GM19023 (cell line): ENCODE measurements at regions not wholly inside any gene's neighbourhood (a gene's known extent, or its start where the extent isn't known, plus 50 kb on each side); places are given as distances from the start of the nearest gene placed in this dataset.

Experiments
- ATAC-seq: cut with Tn5 transposase; IDR thresholded peaks from one replicate; pipeline ENCODE4 v1.9.1; 2021; ENCODE audit warnings: mild to moderate bottlenecking, moderate library complexity; ENCODE audit not compliant: unreplicated experiment

DNA sequence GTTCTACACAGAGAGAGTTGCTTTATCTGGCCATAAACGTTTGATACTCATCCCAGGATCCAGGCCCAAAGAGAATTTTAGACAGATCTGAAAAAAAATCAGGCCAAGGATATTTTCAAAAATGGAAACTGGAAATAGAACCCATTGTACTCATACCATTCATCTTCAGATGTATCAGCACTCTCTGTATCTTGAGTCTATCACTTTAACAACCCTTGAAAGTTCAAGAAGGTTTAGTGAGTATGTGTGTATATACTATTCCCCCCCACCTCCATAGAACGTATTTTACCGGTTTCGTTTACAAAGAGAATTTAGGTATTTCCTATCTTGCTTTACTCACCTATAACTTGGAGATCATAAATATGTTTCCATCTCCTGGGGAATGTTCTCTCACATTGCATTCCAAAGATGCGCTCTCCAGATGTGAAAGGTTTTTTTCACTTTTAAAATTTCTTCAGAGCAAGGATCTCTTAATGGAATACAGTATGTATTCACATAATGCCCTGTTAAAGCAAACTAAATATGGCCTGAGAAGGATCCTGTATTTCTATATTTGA, 105.5 kb upstream of the TUT7 start:
- no peak for ATAC-seq

DNA sequence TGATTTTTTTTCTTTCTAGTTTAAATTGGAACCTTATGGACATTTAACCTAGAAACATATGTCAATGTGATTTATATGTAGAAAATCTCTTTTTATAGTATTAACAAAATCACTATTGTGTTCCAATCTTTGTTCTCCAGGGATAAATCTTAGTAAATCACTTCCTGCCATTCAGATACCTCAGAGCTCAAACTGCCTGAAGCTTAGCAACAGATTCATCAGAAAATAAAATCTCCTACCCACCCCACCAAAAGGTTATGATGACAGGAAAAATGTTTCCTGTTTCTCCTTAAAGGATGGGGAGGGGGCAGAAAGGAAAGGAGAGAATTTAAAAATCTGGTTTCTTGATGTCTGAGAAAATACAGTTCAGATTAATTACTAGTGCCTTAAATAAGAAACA, 105.0 kb upstream of the TUT7 start:
- no peak for ATAC-seq

DNA sequence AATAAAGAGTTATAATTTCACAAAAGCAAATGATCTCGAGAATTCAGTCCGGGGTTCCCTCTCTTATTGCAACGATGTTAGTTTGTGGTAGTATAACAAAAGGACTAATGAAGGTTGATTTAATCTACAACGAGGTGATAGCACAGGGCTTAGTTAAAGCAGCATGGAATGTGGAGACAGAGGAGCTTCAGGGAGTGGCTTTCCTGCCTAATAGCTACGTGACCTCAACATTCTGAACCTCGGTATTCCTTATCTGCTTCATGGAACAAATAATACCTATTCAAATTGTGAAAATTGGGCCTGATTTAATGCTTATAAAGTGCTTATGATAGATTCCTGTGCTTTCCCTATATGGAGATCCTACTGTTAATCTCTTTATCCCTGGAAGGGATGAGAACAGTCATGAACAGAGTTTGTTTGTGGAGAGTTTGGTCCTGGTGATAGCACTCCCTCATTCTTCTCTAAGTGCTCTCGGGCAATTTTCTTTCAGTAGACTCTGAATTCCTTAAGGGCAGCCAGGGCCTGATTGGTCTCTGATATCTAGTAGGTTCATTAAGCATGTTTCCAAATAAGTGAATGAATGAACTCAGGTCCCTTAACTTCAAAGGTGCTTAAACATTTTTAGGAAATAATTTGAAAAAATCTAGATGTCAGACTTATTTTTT, 104.1 kb upstream of the TUT7 start:
- ATAC-seq, result no peak

DNA sequence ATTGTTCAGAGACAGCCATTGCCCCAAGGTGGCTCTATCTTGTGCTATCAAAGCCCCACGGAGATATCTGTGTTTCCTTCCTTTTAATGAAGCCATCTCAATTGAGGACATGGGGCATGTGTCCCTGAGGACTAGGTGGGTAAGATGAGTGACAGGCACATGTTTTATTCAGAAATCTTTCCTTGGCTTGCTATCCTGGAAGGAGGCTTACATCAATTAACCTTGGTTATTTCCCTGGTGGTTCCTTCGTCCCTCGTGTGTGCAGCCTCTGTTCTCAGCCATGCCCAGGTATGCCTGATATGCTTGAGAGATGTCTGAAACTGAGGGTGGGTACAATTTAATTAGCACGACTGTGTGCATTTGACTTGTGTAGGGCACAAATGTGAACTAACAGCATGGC, 102.2 kb upstream of the TUT7 start:
- no peak for ATAC-seq

DNA sequence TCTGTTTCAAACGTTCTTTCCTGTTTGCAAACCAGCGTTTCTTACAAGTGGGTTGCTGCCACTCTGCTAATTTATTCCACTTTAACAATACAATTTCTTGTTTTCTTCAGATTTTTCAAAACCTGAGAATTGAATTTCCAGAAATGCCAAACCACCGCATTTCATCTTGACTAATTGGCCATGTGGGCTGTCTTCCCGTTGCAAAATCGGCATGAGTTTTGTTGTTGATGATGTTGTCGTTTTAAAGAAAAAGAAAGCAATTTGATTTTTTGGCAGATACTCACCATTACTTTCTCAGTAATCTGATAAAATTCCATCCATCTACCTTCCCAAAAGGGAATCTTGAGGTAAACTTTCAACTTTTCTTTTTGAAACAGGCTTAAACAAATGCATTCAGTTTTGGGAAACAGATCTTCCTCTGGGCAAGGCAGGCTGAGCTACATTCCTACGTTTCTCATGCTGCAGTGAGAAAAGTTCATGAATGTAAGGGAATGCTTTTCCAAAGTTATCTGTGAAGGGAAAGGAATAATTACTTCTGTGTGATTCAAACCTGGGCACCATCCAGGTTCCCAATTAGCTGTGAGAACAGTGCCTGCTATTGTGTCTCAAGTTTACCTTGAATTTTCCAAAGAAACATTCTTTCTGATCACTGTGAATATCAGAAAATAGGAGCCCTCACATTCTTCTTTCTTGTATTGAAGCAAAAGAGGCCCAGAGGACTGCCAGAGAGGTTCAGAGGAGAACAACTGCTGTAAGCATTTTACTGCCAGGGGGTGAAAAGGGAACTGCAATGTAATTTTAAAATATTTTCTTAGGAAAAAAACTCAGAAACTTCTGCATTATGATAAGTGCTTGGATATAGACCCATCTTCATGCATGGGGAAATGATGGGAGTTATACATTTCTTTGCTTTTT, 100.7 kb upstream of the TUT7 start:
- ATAC-seq, result no peak

DNA sequence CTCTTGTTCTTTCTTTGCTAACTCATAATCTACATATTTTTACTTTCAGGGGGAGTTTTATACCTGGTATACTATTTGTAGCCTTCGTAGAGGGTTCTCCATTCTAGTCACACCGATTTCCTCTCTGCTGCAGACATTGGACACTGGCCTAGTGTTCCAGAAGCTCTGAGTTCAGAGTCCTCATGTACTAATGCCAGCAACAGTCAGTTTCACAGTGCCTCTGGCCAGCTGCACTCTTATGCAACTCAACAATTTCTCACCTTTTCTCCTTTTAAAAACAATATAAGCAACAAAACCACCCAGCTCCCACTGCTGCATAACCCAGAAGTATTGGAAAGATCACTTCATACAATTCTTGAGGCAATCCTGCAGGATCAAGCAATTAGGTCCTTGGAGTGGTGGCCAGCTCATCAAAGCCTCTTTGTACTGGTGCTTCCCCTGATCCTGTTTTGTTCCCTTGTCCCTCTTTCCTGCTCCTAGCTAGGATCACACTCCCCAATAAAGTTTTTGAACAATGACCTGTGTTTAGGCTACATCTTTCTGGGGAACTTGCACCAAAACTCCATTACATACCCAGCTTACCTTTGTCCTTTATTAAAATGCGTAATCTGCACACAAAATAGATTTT, 98.1 kb upstream of the TUT7 start:
- no peak for ATAC-seq

DNA sequence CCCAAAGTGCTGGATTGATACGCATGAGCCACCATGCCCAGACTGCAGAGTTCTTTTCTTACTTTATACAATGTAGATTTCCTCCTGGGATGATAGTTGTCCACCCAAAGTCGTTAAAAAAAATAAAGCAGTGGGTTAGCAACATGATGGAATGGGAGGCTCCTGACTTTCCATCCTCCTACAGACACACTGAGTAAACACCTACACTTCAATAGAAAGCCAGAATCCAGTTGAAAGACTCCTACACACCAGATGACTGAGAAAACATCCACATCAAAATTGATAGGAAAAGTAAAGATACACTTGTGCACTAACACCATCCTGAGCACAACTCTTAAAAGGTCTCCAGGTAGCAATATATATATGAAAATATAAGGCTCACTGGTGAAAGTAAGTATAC, 95.0 kb upstream of the TUT7 start:
- no peak for ATAC-seq

GRCh38 chr9:86445671-86446070, 91.5 kb upstream of the TUT7 start:
- no peak for ATAC-seq

DNA sequence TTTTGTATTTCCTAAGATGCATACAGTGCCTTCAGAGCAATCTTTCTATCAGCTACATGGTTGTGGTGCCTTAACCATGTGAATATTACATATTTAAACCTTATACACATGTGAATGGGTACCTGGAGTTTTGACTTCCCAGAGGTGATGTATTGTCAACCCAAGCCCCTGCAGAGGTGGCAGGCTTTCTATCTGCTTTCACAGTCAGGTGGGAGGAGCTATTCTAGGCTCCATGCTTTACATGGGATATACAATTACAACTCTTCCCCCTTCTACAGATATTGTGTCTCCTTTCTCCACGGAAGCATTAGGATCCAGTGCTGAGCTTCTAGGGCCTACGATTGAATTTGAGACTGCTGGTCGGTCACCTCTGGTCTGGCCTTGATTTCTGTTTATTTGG, 89.8 kb upstream of the TUT7 start:
- no peak for ATAC-seq

DNA sequence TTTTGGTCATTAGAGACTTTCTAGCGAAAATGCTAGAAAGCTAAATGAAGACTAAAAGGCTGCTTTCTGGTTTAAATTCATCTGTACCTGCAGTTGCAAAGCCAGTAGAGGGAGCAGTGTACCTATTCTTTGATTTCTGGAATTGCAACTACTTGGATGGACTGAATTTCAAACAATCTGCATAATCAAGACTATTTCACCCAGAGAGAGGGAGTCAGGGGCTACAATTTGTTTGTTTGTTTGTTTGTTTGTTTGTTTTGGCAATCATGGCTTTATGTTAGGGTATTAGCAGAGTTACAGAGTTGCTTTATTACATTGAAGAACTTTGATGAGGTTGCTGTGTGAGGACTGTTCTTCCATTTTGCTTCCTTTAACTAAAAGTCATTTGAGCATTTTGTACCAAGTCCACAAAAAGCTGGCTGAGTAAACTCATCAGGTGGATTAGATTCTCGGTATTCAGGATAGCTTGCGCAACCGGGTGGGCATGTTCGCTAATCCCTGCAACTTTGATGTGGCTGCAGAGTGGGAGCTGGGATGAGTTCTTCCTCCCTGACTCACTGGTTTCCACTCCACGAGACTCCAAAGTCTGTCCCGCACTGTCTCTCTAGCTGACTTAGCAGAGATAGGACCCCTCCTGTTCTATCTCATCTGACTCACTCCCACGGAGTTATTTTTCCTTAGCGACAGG, 80.0 kb upstream of the TUT7 start:
- no peak for ATAC-seq

GRCh38 chr9:86424251-86424891, 70.2 kb upstream of the TUT7 start:
- no peak for ATAC-seq

DNA sequence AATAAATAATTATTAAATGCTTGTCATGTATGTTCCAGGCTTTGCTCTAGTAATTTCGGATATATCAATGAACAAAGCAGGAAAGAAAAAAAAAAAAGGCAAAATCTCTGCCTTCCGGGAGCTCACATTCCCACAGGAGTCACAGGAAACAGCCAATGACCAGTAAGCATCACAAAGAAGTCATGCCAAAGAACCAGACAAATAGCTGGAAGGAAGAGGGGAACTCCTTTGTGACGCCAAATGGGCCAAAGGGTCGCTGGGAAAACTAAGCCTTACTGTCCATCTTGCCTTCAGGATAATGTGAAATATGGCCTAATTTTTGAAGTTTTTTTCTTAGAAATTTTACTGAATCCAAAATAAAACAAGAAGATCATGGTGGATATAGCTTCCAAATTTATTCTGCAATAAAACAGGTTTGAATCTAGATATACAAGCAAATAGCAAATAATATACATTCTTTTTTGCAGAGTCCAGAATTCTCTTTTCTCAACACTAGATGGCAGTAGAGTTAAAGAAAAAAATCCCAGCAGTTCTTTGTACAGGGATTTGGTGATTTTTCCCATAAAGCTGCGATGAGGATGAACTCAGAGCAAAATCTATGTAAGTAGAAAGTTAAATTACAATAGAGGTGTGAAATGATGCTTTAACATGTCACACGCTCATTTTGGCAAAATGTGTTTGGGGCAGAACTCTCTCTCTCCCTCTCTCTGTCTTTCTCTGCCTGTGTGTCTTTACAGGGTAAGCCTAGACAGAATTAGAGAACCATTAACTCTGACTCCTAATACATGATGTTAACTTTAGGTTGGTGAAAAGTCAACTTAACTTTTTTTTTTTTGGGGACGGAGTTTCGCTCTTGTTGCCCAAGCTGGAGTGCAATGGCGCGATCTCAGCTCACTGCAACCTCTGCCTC, 60.0 kb upstream of the TUT7 start:
- no peak for ATAC-seq

- no peak for ATAC-seq
These were observed 56.1 kb upstream of the TUT7 start for GRCh38 chr9:86410281-86410680.

- no peak for ATAC-seq
These were observed 53.9 kb upstream of the TUT7 start for GRCh38 chr9:86408121-86408520.

DNA sequence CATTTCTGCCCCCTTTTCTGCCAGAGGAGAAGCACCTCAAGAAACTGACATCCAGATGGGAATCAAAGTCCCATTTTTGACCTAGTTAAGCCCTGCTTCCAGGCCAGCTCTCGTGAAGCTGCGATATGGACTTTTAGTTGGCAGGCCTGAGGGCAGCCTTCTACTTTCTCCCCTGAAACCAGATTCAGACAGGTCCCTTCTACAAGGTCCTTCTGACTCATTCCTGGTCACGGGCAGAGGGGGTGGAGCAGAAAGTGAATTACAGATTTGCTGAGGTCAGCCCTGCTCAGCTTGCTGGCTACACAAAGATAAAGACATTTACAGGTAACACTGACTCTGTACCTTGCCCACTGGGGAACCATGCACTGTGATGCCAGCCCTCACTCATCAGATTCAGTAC, 52.8 kb upstream of the TUT7 start:
- no peak for ATAC-seq

DNA sequence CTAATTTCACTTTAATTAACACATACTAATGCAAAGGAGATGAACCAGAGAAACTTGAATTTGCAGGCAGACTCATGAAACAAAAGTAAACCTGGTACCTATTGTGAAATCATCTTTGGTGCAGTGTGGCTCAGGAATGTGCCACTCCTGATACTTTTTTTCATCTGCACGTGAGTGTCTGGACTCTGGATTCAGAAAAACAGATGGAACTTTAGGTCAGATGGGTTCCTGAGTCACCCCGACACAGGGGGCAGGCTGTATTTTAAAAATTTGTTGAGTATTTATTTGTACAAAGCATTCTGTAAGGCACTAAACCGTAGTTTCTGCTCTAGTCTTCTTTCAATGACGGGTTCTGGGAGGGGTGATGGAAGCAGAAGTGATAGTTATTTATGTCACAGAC, 52.2 kb upstream of the TUT7 start:
- ATAC-seq, result no peak

- ATAC-seq, result no peak
These were observed 51.7 kb upstream of the TUT7 start for GRCh38 chr9:86405926-86406325.

DNA sequence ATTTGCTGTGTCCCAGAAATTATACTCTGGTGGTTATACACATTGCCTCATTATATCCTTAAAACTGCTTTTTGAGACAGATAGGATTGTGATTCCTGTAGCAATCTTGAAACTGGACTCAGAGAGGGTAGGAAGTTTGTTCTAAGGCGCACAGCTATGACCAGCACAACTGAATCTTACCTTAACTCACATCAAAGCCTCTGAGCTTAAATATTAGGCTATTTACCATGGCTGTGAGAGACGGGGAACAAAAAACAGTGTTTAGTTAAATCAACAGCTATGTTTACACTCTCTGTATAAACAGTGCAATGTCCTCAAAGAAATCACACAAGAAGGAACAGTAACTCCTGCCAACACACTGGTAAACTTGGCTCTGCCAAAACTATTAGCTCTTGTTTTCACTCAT, 50.9 kb upstream of the TUT7 start:
- ATAC-seq, result no peak
